Endothelial cell (in vitro differentiated cells): ENCODE measurements at regions not wholly inside any gene's neighbourhood (a gene's known extent, or its start where the extent isn't known, plus 50 kb on each side); places are given as distances from the start of the nearest gene placed in this dataset.
A peak's percentile ranks its signal among the peaks of the same experiment; 100 is the strongest.

ENCODE experiments used
- DNase-seq: peaks from one replicate; pipeline ENCODE4 v3.0.0; 2021; ENCODE audit warnings: low spot score
- H3K27ac Mint-ChIP-seq: one replicate; pipeline ENCODE4 v1.8.0; 2021; ENCODE audit warnings: mixed read lengths, inconsistent platforms; ENCODE audit not compliant: unreplicated experiment
- H3K27me3 Mint-ChIP-seq: one replicate; pipeline ENCODE4 v1.8.0; 2021; ENCODE audit warnings: mild to moderate bottlenecking, moderate library complexity, mixed read lengths, inconsistent platforms; ENCODE audit not compliant: unreplicated experiment
- H3K36me3 Mint-ChIP-seq: one replicate; pipeline ENCODE4 v1.8.0; 2021; ENCODE audit warnings: mild to moderate bottlenecking, low read depth, mixed read lengths, inconsistent platforms; ENCODE audit not compliant: unreplicated experiment
- H3K4me1 Mint-ChIP-seq: one replicate; pipeline ENCODE4 v1.8.0; 2021; ENCODE audit warnings: mild to moderate bottlenecking, mixed read lengths, inconsistent platforms; ENCODE audit not compliant: unreplicated experiment
- H3K4me3 Mint-ChIP-seq: one replicate; pipeline ENCODE4 v1.8.0; 2021; ENCODE audit warnings: mild to moderate bottlenecking, mixed read lengths, inconsistent platforms; ENCODE audit not compliant: unreplicated experiment
- H3K9me3 Mint-ChIP-seq: one replicate; pipeline ENCODE4 v1.8.0; 2021; ENCODE audit warnings: mixed read lengths, inconsistent platforms; ENCODE audit not compliant: unreplicated experiment
- CTCF ChIP-seq: fragments of 200-600 bp; sonication (generic); IDR thresholded peaks from one replicate; pipeline ENCODE4 v1.5.0; 2021; ENCODE audit warnings: antibody characterized with exemption; ENCODE audit not compliant: unreplicated experiment

- no peak for TF ChIP-seq CTCF
- Mint-ChIP-seq H3K4me3 (no peak overlapping the region), H3K4me1 (peaks cover 19% of the 10 kb centered on the region), H3K27ac (no peak overlapping the region), H3K36me3 (no peaks in the 10 kb centered on the region), H3K9me3 (no peaks in the 10 kb centered on the region), H3K27me3 (no peaks in the 10 kb centered on the region)
- no peak for DNase-seq
These were observed 128.4 kb upstream of the ESR1 start for GRCh38 chr6:151679081-151679480.

GRCh38 chr6:151679941-151680340 is 127.5 kb upstream of the ESR1 start:
- no peak for TF ChIP-seq CTCF
- Mint-ChIP-seq H3K4me1 (peaks cover 19% of the 10 kb centered on the region), H3K27me3 (no peaks in the 10 kb centered on the region), H3K9me3 (no peaks in the 10 kb centered on the region), H3K4me3 (no peak overlapping the region), H3K36me3 (no peaks in the 10 kb centered on the region), H3K27ac (no peak overlapping the region)
- no peak for DNase-seq

- H3K4me1 Mint-ChIP-seq = peaks cover 19% of the 10 kb centered on the region
- H3K4me3 Mint-ChIP-seq = no peak overlapping the region
- no peaks in the 10 kb centered on the region for H3K27me3 Mint-ChIP-seq
- no peaks in the 10 kb centered on the region for H3K9me3 Mint-ChIP-seq
- TF ChIP-seq CTCF = no peak
- H3K27ac Mint-ChIP-seq = peak overlapping the region; percentile 86
- DNase-seq = no peak
- H3K36me3 Mint-ChIP-seq = no peaks in the 10 kb centered on the region
These were observed 126.5 kb upstream of the ESR1 start for GRCh38 chr6:151680846-151681432.

- Mint-ChIP-seq H3K4me1 (peaks cover 19% of the 10 kb centered on the region), H3K27me3 (no peaks in the 10 kb centered on the region), H3K4me3 (no peak overlapping the region), H3K9me3 (no peaks in the 10 kb centered on the region), H3K36me3 (no peaks in the 10 kb centered on the region), H3K27ac (peak overlapping the region; percentile 86)
- DNase-seq = peak; percentile 17
- TF ChIP-seq CTCF = no peak
These were observed 125.9 kb upstream of the ESR1 start for GRCh38 chr6:151681433-151682059.

GRCh38 chr6:151682251-151682650 is 125.2 kb upstream of the ESR1 start:
- peak overlapping the region; percentile 80 for H3K27ac Mint-ChIP-seq
- DNase-seq = no peak
- no peak for TF ChIP-seq CTCF
- H3K36me3 Mint-ChIP-seq = no peaks in the 10 kb centered on the region
- H3K4me1 Mint-ChIP-seq = peaks cover 19% of the 10 kb centered on the region
- H3K4me3 Mint-ChIP-seq = no peak overlapping the region
- H3K9me3 Mint-ChIP-seq = no peaks in the 10 kb centered on the region
- no peaks in the 10 kb centered on the region for H3K27me3 Mint-ChIP-seq
